MM.1S (cell line): ENCODE measurements at regions not wholly inside any gene's neighbourhood (a gene's known extent, or its start where the extent isn't known, plus 50 kb on each side); places are given as distances from the start of the nearest gene placed in this dataset.

Experiments
- DNase-seq: peaks from one replicate; pipeline ENCODE4 v3.0.0-alpha.2; 2015
- H2AFZ ChIP-seq: fragments of 300-600 bp; sonication (generic); 2 replicates; pipeline ENCODE4 v1.6.0; 2016; ENCODE audit warnings: antibody characterized with exemption, low read length
- H3F3A ChIP-seq: fragments of 300-600 bp; sonication (generic); 2 replicates; pipeline ENCODE4 v1.6.1; 2016; ENCODE audit warnings: mild to moderate bottlenecking, antibody characterized with exemption, low read length, moderate library complexity, mixed read lengths; ENCODE audit not compliant: insufficient read depth
- H3K27ac ChIP-seq: fragments of 300-600 bp; sonication (generic); 2 replicates; pipeline ENCODE4 v1.5.1; 2016; ENCODE audit warnings: mild to moderate bottlenecking, low read length
- H3K27me3 ChIP-seq: fragments of 300-600 bp; sonication (generic); replicated peaks from 2 replicates; pipeline ENCODE4 v1.6.0; 2016; ENCODE audit warnings: low read length; ENCODE audit not compliant: insufficient read depth
- H3K36me3 ChIP-seq: fragments of 300-600 bp; sonication (generic); replicated peaks from 2 replicates; pipeline ENCODE4 v1.6.1; 2016; ENCODE audit warnings: mild to moderate bottlenecking, low read length, mixed read lengths; ENCODE audit not compliant: insufficient read depth
- H3K4me1 ChIP-seq: fragments of 300-600 bp; sonication (generic); 2 replicates; pipeline ENCODE4 v1.6.1; 2016; ENCODE audit warnings: low read length, mixed read lengths
- H3K4me2 ChIP-seq: fragments of 300-600 bp; sonication (generic); 2 replicates; pipeline ENCODE4 v1.6.0; 2016; ENCODE audit warnings: low read depth, low read length
- H3K4me3 ChIP-seq: fragments of 300-600 bp; sonication (generic); 2 replicates; pipeline ENCODE4 v1.5.1; 2016; ENCODE audit warnings: low read length, mixed read lengths
- H3K79me2 ChIP-seq: fragments of 300-600 bp; sonication (generic); 2 replicates; pipeline ENCODE4 v1.6.1; 2016; ENCODE audit warnings: mixed run types, low read length, mixed read lengths
- H3K9ac ChIP-seq: fragments of 300-600 bp; sonication (generic); 2 replicates; pipeline ENCODE4 v1.6.1; 2016; ENCODE audit warnings: low read length, mixed read lengths
- H3K9me2 ChIP-seq: fragments of 300-600 bp; sonication (generic); replicated peaks from 2 replicates; pipeline ENCODE4 v1.6.1; 2016; ENCODE audit warnings: mild to moderate bottlenecking, low read length, mixed read lengths; ENCODE audit not compliant: insufficient read depth
- H3K9me3 ChIP-seq: fragments of 300-600 bp; sonication (generic); replicated peaks from 2 replicates; pipeline ENCODE4 v1.6.1; 2016; ENCODE audit warnings: mild to moderate bottlenecking, low read length, mixed read lengths; ENCODE audit not compliant: insufficient read depth
- H4K20me1 ChIP-seq: fragments of 300-600 bp; sonication (generic); 2 replicates; pipeline ENCODE4 v1.6.1; 2016; ENCODE audit warnings: mild to moderate bottlenecking, low read length, moderate library complexity, mixed read lengths; ENCODE audit not compliant: insufficient read depth
- EZH2 ChIP-seq: fragments of 300-600 bp; sonication (generic); optimal IDR thresholded peaks from 2 replicates; pipeline ENCODE3; 2017; ENCODE audit warnings: low read depth, mild to moderate bottlenecking, antibody characterized with exemption, low read length, mixed read lengths
- EZH2phosphoT487 ChIP-seq: fragments of 300-600 bp; sonication (generic); IDR thresholded peaks from 2 replicates; pipeline ENCODE4 v1.6.1; 2018; ENCODE audit warnings: antibody characterized with exemption, low read length
- TF ChIP-seq, protein P1 (sequence below): fragments of 300-600 bp; sonication (generic); IDR thresholded peaks from 2 replicates; pipeline ENCODE4 v1.5.1; 2016; ENCODE audit warnings: antibody characterized with exemption, low read length, mixed read lengths

DNA sequence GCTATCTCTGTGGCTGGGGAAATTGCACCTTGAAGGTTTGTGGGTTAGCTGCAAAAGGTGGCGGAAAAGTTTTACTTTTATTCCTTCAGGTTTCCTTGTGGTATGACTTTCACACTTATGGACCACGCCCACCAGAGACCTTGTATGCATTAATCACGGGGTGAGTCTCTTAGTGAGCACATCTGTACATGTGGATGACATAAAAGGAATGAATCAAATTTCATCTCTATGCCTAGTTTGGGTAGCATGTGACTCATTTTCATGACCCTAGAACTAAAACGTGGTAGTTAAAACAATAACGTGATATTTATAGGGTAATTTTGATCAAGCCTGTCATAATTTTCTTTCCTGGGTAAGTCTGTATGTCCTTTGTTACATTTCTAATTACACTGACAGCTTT is 141.7 kb downstream of the PDCD6IP start:
- Histone ChIP-seq H3K4me1 (peaks cover 8% of the 10 kb centered on the region), H2AFZ (no peak overlapping the region), H3K9ac (no peak overlapping the region), H3K36me3 (no peaks in the 10 kb centered on the region), H3K4me3 (no peak overlapping the region), H3K4me2 (no peak overlapping the region), H3K27me3 (no peaks in the 10 kb centered on the region), H3F3A (no peaks in the 10 kb centered on the region), H4K20me1 (no peaks in the 10 kb centered on the region), H3K27ac (no peak overlapping the region), H3K79me2 (no peaks in the 10 kb centered on the region), H3K9me3 (no peaks in the 10 kb centered on the region), H3K9me2 (no peaks in the 10 kb centered on the region)
- TF ChIP-seq, protein P1, sequence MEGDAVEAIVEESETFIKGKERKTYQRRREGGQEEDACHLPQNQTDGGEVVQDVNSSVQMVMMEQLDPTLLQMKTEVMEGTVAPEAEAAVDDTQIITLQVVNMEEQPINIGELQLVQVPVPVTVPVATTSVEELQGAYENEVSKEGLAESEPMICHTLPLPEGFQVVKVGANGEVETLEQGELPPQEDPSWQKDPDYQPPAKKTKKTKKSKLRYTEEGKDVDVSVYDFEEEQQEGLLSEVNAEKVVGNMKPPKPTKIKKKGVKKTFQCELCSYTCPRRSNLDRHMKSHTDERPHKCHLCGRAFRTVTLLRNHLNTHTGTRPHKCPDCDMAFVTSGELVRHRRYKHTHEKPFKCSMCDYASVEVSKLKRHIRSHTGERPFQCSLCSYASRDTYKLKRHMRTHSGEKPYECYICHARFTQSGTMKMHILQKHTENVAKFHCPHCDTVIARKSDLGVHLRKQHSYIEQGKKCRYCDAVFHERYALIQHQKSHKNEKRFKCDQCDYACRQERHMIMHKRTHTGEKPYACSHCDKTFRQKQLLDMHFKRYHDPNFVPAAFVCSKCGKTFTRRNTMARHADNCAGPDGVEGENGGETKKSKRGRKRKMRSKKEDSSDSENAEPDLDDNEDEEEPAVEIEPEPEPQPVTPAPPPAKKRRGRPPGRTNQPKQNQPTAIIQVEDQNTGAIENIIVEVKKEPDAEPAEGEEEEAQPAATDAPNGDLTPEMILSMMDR: no peak
- TF ChIP-seq EZH2 (no peak), EZH2phosphoT487 (no peak)
- no peak for DNase-seq

DNA sequence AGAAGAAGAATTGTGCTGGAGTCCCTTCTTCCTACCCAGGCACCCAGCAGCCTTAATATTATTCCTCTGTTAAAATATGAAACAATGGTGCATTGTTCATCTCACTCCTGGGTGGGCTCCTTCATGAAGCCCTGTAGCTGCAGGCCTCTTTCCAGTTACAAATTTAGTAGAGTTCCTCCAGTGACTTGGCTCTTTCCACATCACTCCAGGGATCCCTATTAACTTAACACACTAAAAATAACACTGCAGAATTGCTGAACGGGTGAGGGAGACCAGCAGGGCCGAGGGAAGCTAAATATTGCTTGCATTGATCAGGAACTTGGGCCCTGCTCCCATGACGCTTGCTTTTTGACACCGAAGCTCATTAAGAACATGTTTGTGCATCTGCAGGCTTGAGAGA is 142.3 kb downstream of the PDCD6IP start:
- TF ChIP-seq, protein P1: no peak
- TF ChIP-seq EZH2phosphoT487 (no peak), EZH2 (no peak)
- no peaks in the 10 kb centered on the region for H3F3A ChIP-seq

DNA sequence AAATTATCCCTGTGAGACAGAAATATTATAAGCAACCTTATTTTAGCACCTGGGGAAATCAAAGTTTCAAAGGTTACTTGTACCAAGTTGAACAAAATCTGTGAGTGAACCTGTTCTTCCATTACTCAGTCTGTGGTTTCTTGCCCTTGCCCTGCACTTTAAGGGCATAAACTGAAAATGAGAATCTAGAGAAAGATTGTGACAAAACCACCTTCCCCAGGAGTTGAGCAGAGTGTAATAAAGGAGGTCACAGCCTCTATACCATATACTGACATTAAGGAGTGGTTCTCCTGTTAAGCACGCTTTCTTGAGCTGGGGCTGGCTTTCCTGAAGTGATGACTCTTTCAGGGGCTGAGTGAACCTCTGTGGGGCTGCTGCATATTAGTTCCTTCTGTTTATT is 143.4 kb downstream of the PDCD6IP start:
- no peaks in the 10 kb centered on the region for H3K9me2 ChIP-seq
- no peaks in the 10 kb centered on the region for H3F3A ChIP-seq
- no peak overlapping the region for H3K9ac ChIP-seq
- H2AFZ ChIP-seq: no peak overlapping the region
- DNase-seq: peak; percentile 43
- no peaks in the 10 kb centered on the region for H4K20me1 ChIP-seq
- no peak overlapping the region for H3K4me3 ChIP-seq
- peaks cover 8% of the 10 kb centered on the region for H3K4me1 ChIP-seq
- no peaks in the 10 kb centered on the region for H3K79me2 ChIP-seq
- TF ChIP-seq EZH2phosphoT487: no peak
- TF ChIP-seq, protein P1: no peak
- TF ChIP-seq EZH2: no peak
- H3K27ac ChIP-seq: no peak overlapping the region
- no peaks in the 10 kb centered on the region for H3K27me3 ChIP-seq
- H3K4me2 ChIP-seq: no peak overlapping the region
- H3K36me3 ChIP-seq: no peaks in the 10 kb centered on the region
- no peaks in the 10 kb centered on the region for H3K9me3 ChIP-seq

More for the DNA sequence above, 142.3 kb downstream of the PDCD6IP start:
- no peak for DNase-seq
- H3K79me2 ChIP-seq: no peaks in the 10 kb centered on the region
- peaks cover 8% of the 10 kb centered on the region for H3K4me1 ChIP-seq
- no peaks in the 10 kb centered on the region for H3K9me2 ChIP-seq
- no peak overlapping the region for H3K4me2 ChIP-seq
- H3K36me3 ChIP-seq: no peaks in the 10 kb centered on the region
- H2AFZ ChIP-seq: no peak overlapping the region
- no peak overlapping the region for H3K9ac ChIP-seq
- H3K27ac ChIP-seq: no peak overlapping the region
- no peak overlapping the region for H3K4me3 ChIP-seq
- H4K20me1 ChIP-seq: no peaks in the 10 kb centered on the region
- H3K27me3 ChIP-seq: no peaks in the 10 kb centered on the region
- H3K9me3 ChIP-seq: no peaks in the 10 kb centered on the region
